HG03159 (cell line): ENCODE measurements at regions not wholly inside any gene's neighbourhood (a gene's known extent, or its start where the extent isn't known, plus 50 kb on each side); places are given as distances from the start of the nearest gene placed in this dataset.

ENCODE experiments used
- ATAC-seq: cut with Tn5 transposase; IDR thresholded peaks from one replicate; pipeline ENCODE4 v1.9.1; 2021; ENCODE audit warnings: mild to moderate bottlenecking, moderate library complexity; ENCODE audit not compliant: unreplicated experiment

- ATAC-seq: no peak
These were observed 197.0 kb downstream of the FAT4 start for GRCh38 chr4:125511715-125512114.

GRCh38 chr4:125515016-125515415 is 200.3 kb downstream of the FAT4 start:
- no peak for ATAC-seq

DNA sequence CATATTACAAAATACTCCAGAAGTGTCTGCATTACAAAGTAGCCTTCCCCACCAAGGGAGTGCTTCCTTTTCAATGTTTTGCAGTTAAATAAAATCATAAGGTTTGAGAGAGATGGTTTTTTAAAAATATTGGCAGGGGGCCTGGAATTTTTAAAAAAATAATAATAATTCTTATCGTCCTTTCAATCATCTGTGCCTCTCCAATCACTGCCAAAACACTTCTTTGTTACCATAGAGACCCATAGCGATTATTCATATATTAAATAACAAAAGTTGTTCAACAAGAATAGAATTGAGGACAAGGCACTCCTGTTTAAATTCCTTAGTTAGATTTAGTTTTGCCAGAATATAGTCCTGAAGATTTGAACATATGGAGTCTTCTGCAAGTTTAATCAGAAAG is 203.1 kb downstream of the FAT4 start:
- ATAC-seq: no peak

- ATAC-seq: no peak
These were observed 203.5 kb downstream of the FAT4 start for GRCh38 chr4:125518281-125518680.

GRCh38 chr4:125519371-125520146 is 204.8 kb downstream of the FAT4 start:
- no peak for ATAC-seq

- ATAC-seq: no peak
These were observed 205.7 kb downstream of the FAT4 start for GRCh38 chr4:125520258-125520990.

DNA sequence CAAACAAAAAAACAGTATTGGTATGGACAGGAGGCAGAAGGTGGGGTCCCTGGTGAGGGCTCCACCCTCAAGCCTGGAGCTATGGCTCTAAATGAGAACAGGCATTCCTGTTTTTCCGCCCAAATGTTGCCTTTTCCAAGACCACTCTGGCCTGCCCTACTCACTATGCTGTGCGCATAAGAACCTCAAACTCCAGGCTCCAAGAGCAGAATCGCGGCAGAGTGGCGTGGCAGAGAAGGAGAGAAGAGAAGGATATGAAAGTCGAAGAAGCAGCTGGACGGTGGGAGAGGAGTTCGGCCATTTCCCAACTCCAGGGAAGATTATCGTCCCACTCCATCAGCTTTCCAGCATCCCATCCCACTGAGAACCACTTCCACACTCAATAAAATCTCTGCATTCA is 207.8 kb downstream of the FAT4 start:
- ATAC-seq: no peak

GRCh38 chr4:125522992-125523391 is 208.2 kb downstream of the FAT4 start:
- no peak for ATAC-seq

GRCh38 chr4:125526420-125526819 is 211.7 kb downstream of the FAT4 start:
- ATAC-seq: no peak

DNA sequence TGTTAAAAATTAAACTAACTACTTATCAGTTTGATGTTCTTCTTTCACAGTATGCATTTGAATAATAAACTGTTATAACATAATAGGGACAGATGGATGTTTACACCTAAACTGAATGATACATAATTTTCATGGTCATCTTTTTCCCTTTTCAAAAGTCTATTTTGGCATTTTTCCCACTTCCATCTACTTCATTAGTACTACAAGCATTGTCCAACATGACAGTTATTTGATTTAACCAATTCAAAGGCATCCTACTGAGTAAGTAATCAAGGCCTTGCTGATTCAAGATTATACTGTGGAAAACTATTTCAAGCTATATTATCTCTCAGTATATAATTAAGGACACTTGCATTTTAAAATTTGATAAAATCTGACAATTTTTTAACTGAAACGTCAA is 212.9 kb downstream of the FAT4 start:
- ATAC-seq: no peak

DNA sequence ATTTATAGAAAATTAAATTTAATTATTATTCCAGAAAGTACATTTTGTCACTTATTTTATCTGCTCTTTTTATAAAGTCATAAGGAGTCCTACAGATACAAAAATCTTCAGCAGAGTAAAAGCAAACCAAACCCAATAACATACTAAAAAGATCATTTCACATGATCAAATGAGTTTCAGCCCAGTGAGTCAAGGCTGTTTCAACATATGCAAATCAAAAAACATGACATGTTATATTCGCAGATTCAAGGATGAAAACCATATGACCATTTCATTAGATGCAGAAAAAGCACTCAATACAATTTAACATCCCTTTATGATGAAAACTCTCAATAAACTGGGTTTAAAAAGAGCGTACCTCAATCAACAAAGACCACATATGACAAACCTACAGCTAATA is 214.3 kb downstream of the FAT4 start:
- no peak for ATAC-seq

DNA sequence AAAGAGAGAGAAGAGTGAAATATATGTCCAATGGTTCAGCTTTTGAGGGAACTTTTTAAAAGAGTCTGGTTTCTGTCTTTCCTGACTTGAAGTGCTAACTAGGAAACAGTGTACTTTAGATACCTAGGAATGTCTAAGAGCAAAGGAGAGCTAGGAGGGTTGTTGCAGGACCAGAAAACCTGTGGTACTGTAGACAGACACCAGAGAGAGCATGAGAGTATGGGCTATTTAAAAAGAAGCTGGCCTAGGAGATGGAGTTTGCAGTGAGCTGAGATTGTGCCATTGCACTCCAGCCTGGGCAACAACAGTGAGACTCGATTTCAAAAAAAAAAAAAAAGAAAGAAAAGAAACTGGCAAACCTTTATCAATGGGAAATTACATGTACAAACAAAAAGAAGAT is 223.9 kb downstream of the FAT4 start:
- ATAC-seq: no peak

DNA sequence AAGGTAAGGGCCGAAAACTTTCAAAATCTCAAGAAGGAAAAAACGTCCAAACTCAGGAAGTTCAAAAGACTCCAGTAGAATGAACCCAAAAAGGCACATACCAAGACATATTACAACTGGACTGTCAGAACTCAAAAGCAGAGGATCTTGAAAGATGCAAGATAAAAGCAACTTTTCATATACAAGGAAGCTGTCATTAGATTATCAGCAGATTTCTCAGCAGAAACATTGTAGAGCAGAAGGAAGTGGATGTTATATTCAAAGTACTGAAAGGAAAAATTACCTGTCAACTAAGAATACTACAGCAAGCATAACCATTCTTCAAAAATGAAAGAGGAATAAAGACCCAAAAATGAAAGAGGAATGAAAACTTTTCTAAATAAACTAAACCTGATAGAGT is 224.9 kb downstream of the FAT4 start:
- no peak for ATAC-seq

- ATAC-seq: no peak
These were observed 227.2 kb downstream of the FAT4 start for GRCh38 chr4:125541836-125542385.

- ATAC-seq: no peak
These were observed 231.5 kb downstream of the FAT4 start for GRCh38 chr4:125546272-125546671.

DNA sequence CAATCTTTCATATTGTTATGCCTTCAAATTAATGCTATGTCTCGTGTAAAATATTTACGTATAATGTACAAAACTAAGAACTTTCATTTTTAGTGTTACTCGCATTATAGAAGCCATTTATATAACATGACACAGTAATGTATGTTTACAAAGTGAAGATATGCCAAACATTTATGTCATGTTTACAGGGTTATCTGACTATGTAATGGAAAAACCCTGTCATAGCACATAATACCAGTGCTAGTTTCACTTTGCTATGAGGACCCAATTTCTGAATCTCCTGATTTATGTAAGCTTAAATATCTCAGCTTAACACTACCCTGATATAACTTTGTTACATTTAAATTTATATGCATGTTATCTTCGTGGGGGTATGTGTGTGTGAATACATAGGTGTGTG is 233.1 kb downstream of the FAT4 start:
- ATAC-seq: no peak

GRCh38 chr4:125550769-125551168 is 236.0 kb downstream of the FAT4 start:
- ATAC-seq: no peak

DNA sequence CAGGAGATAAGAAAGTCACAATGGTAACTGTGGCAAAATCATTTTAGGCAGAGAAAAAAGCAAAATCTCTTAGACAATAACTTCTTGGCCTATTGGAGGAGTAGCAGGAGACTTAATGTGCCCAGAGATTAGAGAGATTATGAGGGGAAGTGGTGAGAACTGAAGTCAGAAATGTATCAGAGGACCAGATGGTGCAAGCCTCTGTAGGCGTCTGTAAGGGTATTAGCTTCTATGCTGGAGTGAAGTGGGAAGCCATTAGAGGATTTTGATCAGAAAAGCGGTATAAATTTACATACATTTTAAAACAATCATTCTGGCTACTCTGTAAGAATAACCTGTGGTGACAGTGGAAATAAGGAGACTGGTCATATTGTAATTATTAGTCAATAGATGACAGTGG is 236.7 kb downstream of the FAT4 start:
- ATAC-seq: no peak

- ATAC-seq: no peak
These were observed 237.2 kb downstream of the FAT4 start for GRCh38 chr4:125551967-125552366.

DNA sequence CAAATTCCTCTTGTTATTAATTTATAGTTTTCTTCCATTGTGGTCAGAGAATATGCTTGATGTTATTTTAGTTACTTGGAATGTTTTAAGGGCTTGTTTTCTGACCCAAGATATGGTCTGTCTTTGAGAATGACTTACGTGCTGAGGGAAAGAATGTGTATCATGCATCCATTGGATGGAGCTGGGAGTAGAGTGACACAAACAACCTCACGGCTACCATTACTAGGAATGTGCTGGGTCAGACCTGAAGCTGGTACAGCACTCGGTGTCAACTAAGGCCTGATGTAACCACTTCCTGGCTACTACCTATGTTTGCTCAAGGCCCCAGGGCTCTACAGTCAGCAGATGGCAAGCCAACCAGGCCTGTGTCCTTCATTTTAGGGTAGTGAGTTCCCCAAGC is 257.8 kb downstream of the FAT4 start:
- ATAC-seq: no peak

DNA sequence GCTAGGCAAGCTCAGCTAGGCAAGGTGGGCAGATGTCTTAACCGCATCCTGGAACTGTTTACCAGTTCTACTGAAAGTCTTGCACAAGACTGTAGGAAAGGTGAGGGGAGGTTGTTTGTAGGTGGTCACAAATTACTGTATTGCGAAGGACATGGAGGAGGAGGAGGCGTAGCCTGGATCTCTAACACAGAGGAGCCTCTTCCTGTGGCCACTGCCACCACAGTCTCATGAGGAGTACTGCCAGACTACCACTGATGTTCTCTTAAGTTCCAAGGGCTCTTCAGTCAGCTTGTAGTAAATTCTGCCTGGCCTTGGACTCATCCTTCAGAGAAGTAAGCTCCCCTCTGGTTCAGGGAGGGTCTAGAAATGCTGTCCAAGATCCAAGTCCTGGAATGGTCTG is 258.6 kb downstream of the FAT4 start:
- no peak for ATAC-seq

GRCh38 chr4:125573786-125574185 is 259.0 kb downstream of the FAT4 start:
- ATAC-seq: no peak
